ENCODE measurements at regions not wholly inside any gene's neighbourhood (a gene's known extent, or its start where the extent isn't known, plus 50 kb on each side); places are given as distances from the start of the nearest gene placed in this dataset.

- TF ChIP-seq CTCF (IDR thresholded peaks at IDR 0.05 in 2 of 3, conservative IDR thresholded peaks at IDR 0.05 in 1 of 3; ENCODE audit: insufficient read depth in 2 of 3, low read depth in 1 of 3, low read length in 3 of 3) (no peak), MXI1 (IDR thresholded peaks at IDR 0.05; ENCODE audit: low read depth, low read length) (no peak), ZEB2 (IDR thresholded peaks at IDR 0.05) (no peak), PTBP1 (IDR thresholded peaks at IDR 0.05; ENCODE audit: low read depth, low read length) (no peak), ZNF133 (CRISPR knock-in tag; IDR thresholded peaks at IDR 0.05) (no peak), DIDO1 (tag; IDR thresholded peaks at IDR 0.05; ENCODE audit: low read depth) (no peak)
Observed at GRCh38 chr10:7011994-7012393, 398.8 kb downstream of the SFMBT2 start.
